ENCODE measurements at regions not wholly inside any gene's neighbourhood (a gene's known extent, or its start where the extent isn't known, plus 50 kb on each side); places are given as distances from the start of the nearest gene placed in this dataset.

DNA sequence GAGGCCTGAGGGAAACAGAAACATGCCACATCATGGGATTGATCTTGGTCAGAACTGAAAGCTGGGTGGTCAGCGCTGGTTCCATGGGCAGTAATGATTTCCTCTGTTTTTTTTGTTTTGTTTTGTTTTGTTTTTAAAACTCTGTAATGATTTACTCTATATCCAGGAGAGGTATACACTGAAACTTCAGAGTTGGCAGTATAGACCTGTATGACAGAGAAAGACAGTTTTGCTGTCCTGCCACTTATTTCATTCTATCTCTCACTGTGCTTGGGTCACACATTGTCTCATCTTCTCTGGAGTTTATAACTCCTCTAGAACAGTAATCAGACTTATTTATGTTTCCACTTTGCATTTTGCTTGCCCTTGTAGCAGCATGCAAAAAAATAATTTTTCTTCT is 105.1 kb upstream of the SLITRK1 start:
- no peak for DNase-seq

DNA sequence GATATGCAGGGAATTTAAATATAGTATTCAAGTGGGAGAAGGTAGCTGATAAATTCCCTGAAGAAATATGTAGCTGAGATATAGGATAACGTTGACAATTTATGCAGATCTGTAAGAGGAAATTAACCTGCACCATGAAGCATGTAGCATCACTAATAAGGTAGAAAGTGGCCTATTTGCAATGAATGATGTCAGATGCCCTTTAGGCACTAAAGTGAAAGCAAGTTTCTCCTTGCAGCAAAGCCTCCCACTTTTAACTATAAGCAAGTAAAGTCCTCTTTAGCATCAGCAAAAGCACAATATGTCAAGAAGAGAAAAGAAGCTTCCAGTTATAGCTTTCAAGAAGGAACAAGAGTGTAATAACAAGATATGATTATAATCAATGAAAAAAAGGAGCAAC is 102.5 kb upstream of the SLITRK1 start:
- no peak for DNase-seq

DNA sequence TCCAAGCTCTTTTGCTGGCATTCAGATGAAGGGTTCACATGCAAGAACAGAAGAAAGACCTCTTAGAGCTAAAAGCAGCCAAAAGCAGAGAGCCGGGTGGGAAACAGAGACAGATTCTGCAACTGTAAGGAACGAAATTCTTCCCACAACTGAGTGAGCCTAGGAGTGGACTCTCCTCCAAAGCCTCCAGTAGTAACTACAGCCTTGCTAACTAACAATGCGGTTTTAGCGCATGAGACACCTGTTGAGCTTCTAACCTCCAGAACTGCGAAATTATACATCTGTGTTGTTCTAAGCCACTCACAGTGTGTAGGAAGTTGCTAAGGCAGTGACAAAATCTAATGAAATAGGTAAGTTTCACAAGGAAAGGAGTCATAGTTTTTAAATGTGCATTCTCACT is 98.1 kb upstream of the SLITRK1 start:
- DNase-seq: no peak

DNA sequence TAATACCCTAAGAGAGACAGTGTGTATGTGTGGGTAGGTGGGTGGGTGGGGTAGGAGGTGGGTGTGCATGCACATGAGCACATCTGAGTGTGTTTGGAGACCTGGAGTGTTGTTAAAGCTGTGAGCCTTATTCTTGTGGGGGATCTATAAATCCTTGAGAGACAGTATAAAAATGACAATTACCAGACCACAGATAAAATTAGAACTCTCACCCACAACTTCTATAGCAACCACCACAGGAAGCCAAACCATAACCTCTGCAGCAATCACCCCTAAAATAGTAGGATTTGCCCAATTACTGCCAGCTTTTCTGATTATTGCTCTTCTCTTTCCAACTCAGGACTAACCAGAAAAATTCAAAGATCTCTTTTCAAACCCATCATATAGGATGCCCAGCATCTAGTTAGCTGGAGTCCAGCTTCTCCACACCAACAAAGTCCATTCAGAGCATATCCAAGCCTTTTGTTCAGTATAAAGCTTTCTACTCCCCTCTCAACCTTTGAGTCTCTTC is 93.4 kb upstream of the SLITRK1 start:
- DNase-seq: no peak

DNA sequence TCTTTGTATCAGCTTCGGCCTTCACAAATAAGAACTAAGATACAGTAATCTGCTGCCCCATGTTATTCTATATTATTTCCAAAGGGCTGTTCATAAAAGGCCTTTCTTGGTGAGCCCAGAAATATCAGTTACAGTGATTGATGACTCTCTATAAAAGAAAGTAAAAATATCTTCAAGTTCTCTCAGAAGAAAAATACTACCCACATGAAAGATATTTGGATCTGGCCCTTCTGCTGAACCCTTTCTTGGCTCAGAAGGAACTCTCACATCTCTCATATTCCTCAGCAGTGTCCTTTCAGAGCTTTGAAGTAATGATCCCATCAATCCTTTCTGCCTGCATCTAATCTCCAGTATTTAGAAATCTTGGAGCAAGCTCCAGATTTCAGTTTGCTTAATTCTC is 76.3 kb upstream of the SLITRK1 start:
- DNase-seq: no peak

DNA sequence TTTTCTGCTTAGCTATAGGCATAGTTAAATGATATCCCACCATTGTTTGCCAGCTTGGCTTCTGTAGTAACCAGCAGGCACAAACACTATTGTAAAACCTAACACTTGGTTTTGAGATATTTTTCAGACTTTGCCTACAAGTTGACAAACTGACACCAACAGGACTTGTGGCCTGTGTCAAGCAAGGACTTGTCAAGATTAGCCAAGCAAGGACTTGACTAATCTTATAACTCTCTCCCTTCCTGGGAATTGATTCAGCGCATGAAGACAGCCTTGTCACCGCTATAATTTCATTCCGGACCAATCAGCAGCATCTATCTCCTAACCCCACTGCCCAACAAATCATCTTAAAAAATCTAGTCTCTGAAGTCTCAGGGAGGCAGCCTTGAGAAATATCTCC is 72.7 kb upstream of the SLITRK1 start:
- DNase-seq: no peak

GRCh38 chr13:83953916-83954315 is 71.6 kb upstream of the SLITRK1 start:
- DNase-seq: no peak

DNA sequence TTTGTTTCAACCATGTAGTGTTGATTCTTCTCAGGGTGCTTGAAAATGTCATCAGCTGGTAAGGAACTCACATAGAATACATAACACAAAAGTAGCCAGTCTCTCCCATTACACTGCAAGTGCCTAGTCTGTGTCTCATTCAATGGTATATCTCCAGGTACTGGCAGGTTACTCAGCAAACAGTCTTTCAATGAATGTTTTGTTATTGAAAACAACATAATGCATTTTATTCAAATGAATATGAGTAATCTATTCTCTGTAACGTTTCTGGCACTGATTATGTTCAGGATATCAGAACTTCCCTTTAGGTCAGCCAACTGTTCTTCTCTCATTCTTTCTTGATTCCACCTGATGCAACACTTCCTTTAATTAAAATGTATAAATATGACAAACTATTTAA is 68.0 kb upstream of the SLITRK1 start:
- DNase-seq: no peak

DNA sequence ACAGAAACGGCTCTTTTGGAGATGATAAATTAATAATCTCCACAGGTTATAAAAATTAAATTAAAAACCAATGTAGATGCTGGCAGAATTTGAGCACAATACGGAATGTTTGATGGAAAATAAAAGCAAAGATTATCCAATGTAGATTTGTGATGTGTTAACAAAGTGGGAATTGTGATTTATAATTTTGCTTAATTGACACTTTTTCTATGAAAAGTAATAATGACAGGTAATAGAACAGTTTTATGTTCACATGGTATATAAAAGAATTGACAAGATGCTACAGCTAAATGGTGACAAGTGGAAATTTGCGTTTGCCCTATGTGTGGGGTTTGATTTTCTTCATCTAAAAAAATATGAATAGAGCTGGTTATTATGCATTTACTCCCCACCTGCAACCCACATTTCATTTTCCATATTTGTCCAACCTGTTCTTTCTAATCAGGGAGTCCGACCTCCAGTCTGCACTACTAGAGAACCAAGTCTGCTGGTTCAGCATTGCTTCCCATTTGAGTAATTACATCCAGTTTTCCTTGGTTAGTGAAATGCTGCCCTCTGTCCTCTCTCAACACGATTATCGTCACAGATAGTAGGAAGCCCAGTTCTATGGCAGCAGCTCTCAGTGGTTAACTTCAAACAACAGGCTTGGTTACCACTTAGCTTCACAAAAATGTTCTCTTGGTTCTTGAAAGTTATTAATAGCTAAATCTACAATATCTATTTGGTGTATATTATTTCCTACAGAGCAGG is 61.4 kb upstream of the SLITRK1 start:
- DNase-seq: no peak

DNA sequence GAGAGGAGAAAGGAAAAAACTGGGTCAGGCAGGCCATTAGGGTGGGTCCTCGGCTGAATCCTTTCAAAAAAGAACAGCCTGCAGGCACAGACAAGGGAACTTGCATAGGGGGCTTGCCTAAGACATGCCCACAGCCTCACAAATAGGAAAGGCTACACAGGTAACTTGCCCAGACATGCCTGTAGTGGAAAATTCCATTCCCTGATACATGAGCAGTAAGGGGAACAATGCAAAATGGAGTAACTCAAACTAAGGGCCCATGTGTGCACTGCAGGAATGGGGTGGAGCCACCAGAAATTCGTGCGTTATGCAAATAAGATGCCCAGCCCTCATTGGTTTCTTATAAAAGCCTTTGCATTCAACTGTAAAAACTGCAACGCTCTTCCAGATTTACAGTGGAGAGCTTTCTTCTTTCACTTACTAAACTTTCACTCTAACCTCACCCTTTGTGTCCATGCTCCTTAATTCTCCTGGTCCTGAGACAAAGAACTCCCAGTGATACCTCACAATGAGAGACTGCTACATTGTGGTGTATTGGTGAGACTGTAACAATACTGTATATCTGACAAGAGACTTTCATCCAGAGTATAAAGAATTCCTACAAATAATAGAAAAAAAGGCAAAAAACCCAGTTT is 59.5 kb upstream of the SLITRK1 start:
- no peak for DNase-seq

GRCh38 chr13:83940742-83941141 is 58.5 kb upstream of the SLITRK1 start:
- no peak for DNase-seq

DNA sequence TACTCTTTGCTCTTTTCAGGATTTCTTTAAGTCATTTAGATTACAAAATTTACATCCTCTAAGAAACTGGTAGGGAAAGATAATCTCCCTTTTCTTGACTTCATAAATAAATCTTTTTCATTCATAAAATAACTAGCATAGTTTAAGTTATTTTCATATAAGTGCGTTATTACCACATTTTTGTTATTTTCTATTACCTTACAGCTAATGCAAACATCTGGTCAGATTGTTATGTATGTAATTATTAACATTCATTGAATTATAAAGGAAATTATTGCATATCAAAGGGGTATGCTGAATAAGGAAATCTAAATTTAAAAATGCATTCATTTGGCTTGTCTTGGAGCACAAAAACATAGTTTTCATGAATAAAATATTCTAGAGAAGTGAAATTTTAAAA is 55.3 kb upstream of the SLITRK1 start:
- no peak for DNase-seq

GRCh38 chr13:83935566-83935965 is 53.3 kb upstream of the SLITRK1 start:
- DNase-seq: no peak

All from central memory CD4-positive, alpha-beta T cell (primary cell).